Panc1 (cell line): ENCODE measurements at regions not wholly inside any gene's neighbourhood (a gene's known extent, or its start where the extent isn't known, plus 50 kb on each side); places are given as distances from the start of the nearest gene placed in this dataset.

ENCODE experiments used
- ATAC-seq: fragments of 200-7000 bp; cut with Tn5 transposase; 2 replicates; pipeline ENCODE4 v1.9.1; 2020; ENCODE audit warnings: mild to moderate bottlenecking, moderate library complexity
- BruUV-seq: library from RNA; stranded (reverse); fragments of 400-500 nt; replicated peaks from 2 replicates; lab custom pipeline; 2021; lab: Mats Ljungman, UMichigan
- CTCF ChIA-PET: fragments of 300-600 bp; sonication (Branson Sonifier 250); formaldehyde crosslinking; loops from one replicate; lab custom pipeline; 2022; ENCODE audit warnings: antibody characterized with exemption; lab: Charles Lee
- POLR2A ChIA-PET: fragments of 300-600 bp; sonication (Branson Sonifier 250); formaldehyde crosslinking; loops from one replicate; lab custom pipeline; 2022; ENCODE audit warnings: antibody characterized with exemption; lab: Charles Lee
- DNase-seq: peaks from one replicate; pipeline ENCODE4 v3.0.0-alpha.2; 2010; ENCODE audit warnings: low read depth, low spot score
- H3K27ac ChIP-seq: 2 replicates; pipeline ENCODE4 v1.5.1; 2011; ENCODE audit warnings: mild to moderate bottlenecking, low read length, inconsistent platforms
- H3K27me3 ChIP-seq: fragments of 200-500 bp; sonication (Bioruptor generic); 2 replicates; pipeline ENCODE4 v1.6.0; 2014; ENCODE audit warnings: low read length, inconsistent platforms; ENCODE audit not compliant: control insufficient read depth, insufficient read depth
- H3K36me3 ChIP-seq: fragments of 200-500 bp; sonication (Bioruptor generic); 2 replicates; pipeline ENCODE4 v1.5.1; 2014; ENCODE audit warnings: inconsistent platforms, mild to moderate bottlenecking, low read length, moderate library complexity; ENCODE audit not compliant: control insufficient read depth, insufficient read depth
- H3K4me1 ChIP-seq: 2 replicates; pipeline ENCODE4 v1.5.1; 2011; ENCODE audit warnings: inconsistent platforms, mild to moderate bottlenecking, low read length, moderate library complexity; ENCODE audit not compliant: control insufficient read depth, insufficient read depth
- H3K4me3 ChIP-seq, 2 experiments: 2 replicates each; pipeline ENCODE4 v1.5.1; 2011 to 2012; ENCODE audit warnings: low read depth in 2 of 2, low read length in 2 of 2, mild to moderate bottlenecking in 2 of 2, inconsistent platforms in 1 of 2, moderate library complexity in 1 of 2
- H3K9me3 ChIP-seq: fragments of 200-500 bp; sonication (Bioruptor generic); 2 replicates; pipeline ENCODE4 v1.5.1; 2014; ENCODE audit warnings: low read depth, mild to moderate bottlenecking, inconsistent platforms, low read length, moderate library complexity; ENCODE audit not compliant: control insufficient read depth, insufficient read depth
- POLR2AphosphoS5 ChIP-seq: IDR thresholded peaks from 2 replicates; pipeline ENCODE4 v1.6.1; 2012; ENCODE audit warnings: mild to moderate bottlenecking, low read depth, low read length, moderate library complexity
- SIN3A ChIP-seq: IDR thresholded peaks from 2 replicates; pipeline ENCODE4 v1.6.1; 2012; ENCODE audit warnings: low read depth, mild to moderate bottlenecking, low read length, moderate library complexity, borderline replicate concordance; ENCODE audit not compliant: insufficient read depth
- TCF7L2 ChIP-seq: IDR thresholded peaks from 2 replicates; pipeline ENCODE4 v1.6.1; 2011; ENCODE audit warnings: mild to moderate bottlenecking, low read depth, low read length, inconsistent platforms
- in situ Hi-C: cut with HindIII; loops from 2 replicates; pipeline ENCODE4 v1.10.0; 2016; ENCODE audit warnings: low sequenced_read_pairs, low pct_unique_long_range_greater_than_20kb
- intact Hi-C: fragments of 100-400 bp; cut with micrococcal nuclease; formaldehyde crosslinking; loops from one replicate; pipeline ENCODE4 v1.10.0; 2022; ENCODE audit not compliant: unreplicated experiment
- TF ChIP-seq, protein P1 (sequence below): fragments of 450-650 bp; IDR thresholded peaks from 2 replicates; pipeline ENCODE4 v1.5.1; 2017; ENCODE audit warnings: mild to moderate bottlenecking
- TF ChIP-seq, protein P2 (sequence below), 2 experiments: IDR thresholded peaks; 2 replicates each; pipeline ENCODE4 v1.6.1; 2011 to 2012; ENCODE audit warnings: low read depth in 2 of 2, control low read depth in 1 of 2, low read length in 1 of 2, mild to moderate bottlenecking in 1 of 2, moderate library complexity in 1 of 2; ENCODE audit not compliant: insufficient read depth in 1 of 2

DNA sequence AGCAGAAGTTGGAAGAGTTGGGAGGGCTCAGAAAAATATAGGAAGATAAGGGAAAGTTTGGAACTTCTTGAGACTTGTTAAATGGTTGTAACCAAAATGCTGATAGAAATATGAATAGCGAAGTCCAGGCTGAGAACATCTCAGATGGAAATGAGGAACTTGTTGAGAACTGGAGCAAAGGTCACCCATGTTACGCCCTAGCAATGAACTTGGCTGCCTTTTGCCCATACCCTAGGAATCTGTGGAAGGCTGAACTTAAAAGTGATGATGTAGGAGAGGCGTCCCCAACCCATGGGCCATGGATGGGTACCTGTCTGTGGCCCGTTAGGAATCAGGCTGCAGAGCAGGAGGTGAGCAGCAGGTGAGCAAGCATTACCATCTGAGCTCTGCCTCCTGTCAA is 347.8 kb downstream of the ARL4A start:
- in situ Hi-C loops: no loop called here
- no peaks in the 10 kb centered on the region for H3K9me3 ChIP-seq
- CTCF ChIA-PET: no interaction called here
- POLR2A ChIA-PET: no interaction called here
- intact Hi-C loops: no loop called here
- DNase-seq (no peak), ATAC-seq (no peak)
- H3K36me3 ChIP-seq: no peaks in the 10 kb centered on the region
- no peaks in the 10 kb centered on the region for H3K4me1 ChIP-seq
- H3K4me3 ChIP-seq: no peak overlapping the region
- BruUV-seq: no TSS peak
- TF ChIP-seq TCF7L2 (no peak), POLR2AphosphoS5 (no peak), SIN3A (no peak)
- TF ChIP-seq, protein P1, sequence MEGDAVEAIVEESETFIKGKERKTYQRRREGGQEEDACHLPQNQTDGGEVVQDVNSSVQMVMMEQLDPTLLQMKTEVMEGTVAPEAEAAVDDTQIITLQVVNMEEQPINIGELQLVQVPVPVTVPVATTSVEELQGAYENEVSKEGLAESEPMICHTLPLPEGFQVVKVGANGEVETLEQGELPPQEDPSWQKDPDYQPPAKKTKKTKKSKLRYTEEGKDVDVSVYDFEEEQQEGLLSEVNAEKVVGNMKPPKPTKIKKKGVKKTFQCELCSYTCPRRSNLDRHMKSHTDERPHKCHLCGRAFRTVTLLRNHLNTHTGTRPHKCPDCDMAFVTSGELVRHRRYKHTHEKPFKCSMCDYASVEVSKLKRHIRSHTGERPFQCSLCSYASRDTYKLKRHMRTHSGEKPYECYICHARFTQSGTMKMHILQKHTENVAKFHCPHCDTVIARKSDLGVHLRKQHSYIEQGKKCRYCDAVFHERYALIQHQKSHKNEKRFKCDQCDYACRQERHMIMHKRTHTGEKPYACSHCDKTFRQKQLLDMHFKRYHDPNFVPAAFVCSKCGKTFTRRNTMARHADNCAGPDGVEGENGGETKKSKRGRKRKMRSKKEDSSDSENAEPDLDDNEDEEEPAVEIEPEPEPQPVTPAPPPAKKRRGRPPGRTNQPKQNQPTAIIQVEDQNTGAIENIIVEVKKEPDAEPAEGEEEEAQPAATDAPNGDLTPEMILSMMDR: no peak
- TF ChIP-seq, protein P2, sequence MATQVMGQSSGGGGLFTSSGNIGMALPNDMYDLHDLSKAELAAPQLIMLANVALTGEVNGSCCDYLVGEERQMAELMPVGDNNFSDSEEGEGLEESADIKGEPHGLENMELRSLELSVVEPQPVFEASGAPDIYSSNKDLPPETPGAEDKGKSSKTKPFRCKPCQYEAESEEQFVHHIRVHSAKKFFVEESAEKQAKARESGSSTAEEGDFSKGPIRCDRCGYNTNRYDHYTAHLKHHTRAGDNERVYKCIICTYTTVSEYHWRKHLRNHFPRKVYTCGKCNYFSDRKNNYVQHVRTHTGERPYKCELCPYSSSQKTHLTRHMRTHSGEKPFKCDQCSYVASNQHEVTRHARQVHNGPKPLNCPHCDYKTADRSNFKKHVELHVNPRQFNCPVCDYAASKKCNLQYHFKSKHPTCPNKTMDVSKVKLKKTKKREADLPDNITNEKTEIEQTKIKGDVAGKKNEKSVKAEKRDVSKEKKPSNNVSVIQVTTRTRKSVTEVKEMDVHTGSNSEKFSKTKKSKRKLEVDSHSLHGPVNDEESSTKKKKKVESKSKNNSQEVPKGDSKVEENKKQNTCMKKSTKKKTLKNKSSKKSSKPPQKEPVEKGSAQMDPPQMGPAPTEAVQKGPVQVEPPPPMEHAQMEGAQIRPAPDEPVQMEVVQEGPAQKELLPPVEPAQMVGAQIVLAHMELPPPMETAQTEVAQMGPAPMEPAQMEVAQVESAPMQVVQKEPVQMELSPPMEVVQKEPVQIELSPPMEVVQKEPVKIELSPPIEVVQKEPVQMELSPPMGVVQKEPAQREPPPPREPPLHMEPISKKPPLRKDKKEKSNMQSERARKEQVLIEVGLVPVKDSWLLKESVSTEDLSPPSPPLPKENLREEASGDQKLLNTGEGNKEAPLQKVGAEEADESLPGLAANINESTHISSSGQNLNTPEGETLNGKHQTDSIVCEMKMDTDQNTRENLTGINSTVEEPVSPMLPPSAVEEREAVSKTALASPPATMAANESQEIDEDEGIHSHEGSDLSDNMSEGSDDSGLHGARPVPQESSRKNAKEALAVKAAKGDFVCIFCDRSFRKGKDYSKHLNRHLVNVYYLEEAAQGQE (IDR thresholded peaks at IDR 0.05; ENCODE audit: insufficient read depth in 1 of 2, low read depth in 2 of 2, low read length in 1 of 2): no peak
- no peaks in the 10 kb centered on the region for H3K27me3 ChIP-seq
- no peak overlapping the region for H3K27ac ChIP-seq

DNA sequence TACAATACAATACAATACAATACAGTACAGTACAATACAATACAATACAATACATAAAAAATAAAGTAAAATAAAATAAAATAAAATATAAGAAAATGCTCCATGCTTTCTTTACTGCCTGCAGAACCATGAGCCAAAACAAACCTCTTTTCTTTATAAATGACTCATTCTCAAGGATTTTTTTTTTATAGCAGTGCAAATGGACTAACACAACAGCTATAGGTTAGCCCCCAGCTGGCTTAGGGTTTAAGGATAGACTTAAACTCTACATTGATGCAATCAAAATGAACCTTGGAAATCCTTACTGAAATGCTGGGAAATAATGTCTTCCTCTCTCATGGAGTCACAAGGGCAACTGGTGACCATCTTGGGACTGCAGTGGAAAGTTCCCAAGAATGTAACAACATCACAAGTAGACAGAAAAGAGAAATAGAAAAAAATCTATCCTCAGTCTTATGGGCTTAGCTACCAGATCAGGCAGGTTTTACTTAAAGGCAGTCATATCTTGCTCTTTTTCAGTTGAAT is 348.9 kb downstream of the ARL4A start:
- Histone ChIP-seq H3K27me3 (no peaks in the 10 kb centered on the region), H3K27ac (no peak overlapping the region), H3K36me3 (no peaks in the 10 kb centered on the region), H3K4me3 (no peak overlapping the region), H3K9me3 (no peaks in the 10 kb centered on the region), H3K4me1 (no peaks in the 10 kb centered on the region)
- TF ChIP-seq, protein P2 (IDR thresholded peaks at IDR 0.05; ENCODE audit: insufficient read depth in 1 of 2, low read depth in 2 of 2, low read length in 1 of 2): no peak
- TF ChIP-seq SIN3A (no peak), POLR2AphosphoS5 (no peak), TCF7L2 (no peak)
- TF ChIP-seq, protein P1: no peak
- in situ Hi-C loops (no loop called here), intact Hi-C loops (no loop called here)
- ATAC-seq (no peak), DNase-seq (no peak)
- POLR2A ChIA-PET: no interaction called here
- BruUV-seq: no TSS peak
- CTCF ChIA-PET: no interaction called here
